GM18499 (cell line): ENCODE measurements at regions not wholly inside any gene's neighbourhood (a gene's known extent, or its start where the extent isn't known, plus 50 kb on each side); places are given as distances from the start of the nearest gene placed in this dataset.
"Not testable (repeated sequence)": the region's sequence is repeated elsewhere in the genome, so short reads cannot be mapped to it uniquely, and the experiment has no call there.

Experiments used
- ATAC-seq: cut with Tn5 transposase; IDR thresholded peaks from one replicate; pipeline ENCODE4 v1.9.1; 2021; ENCODE audit warnings: moderate number of reproducible peaks; ENCODE audit not compliant: insufficient read depth, unreplicated experiment

- no peak for ATAC-seq
Measured at GRCh38 chr4:156137679-156138473, 184.2 kb upstream of the CTSO start.

- ATAC-seq: no peak
Measured at GRCh38 chr4:156132196-156132595, 178.5 kb upstream of the CTSO start.

GRCh38 chr4:156128616-156129015 lies 174.9 kb upstream of the CTSO start:
- ATAC-seq: no peak

- ATAC-seq: no peak
Measured at GRCh38 chr4:156118507-156119220, 165.0 kb upstream of the CTSO start.

- ATAC-seq: no peak
Measured at GRCh38 chr4:156117743-156118142, 164.1 kb upstream of the CTSO start.

GRCh38 chr4:156116991-156117390 lies 163.3 kb upstream of the CTSO start:
- no peak for ATAC-seq

GRCh38 chr4:156113138-156113765 lies 159.6 kb upstream of the CTSO start:
- ATAC-seq: no peak

GRCh38 chr4:156111686-156112085 lies 158.0 kb upstream of the CTSO start:
- no peak for ATAC-seq

GRCh38 chr4:156109943-156110900 lies 156.6 kb upstream of the CTSO start:
- ATAC-seq: no peak

- ATAC-seq: not testable (repeated sequence)
Measured at GRCh38 chr4:156109087-156109486, 155.4 kb upstream of the CTSO start.

- ATAC-seq: no peak
Measured at GRCh38 chr4:156103311-156103710, 149.6 kb upstream of the CTSO start.

GRCh38 chr4:156102411-156102810 lies 148.7 kb upstream of the CTSO start:
- no peak for ATAC-seq

- ATAC-seq: no peak
Measured at GRCh38 chr4:156101571-156101970, 147.9 kb upstream of the CTSO start.

- no peak for ATAC-seq
Measured at GRCh38 chr4:156100651-156101050, 147.0 kb upstream of the CTSO start.

GRCh38 chr4:156098805-156099204 lies 145.1 kb upstream of the CTSO start:
- no peak for ATAC-seq

- no peak for ATAC-seq
Measured at GRCh38 chr4:156085100-156085499, 131.4 kb upstream of the CTSO start.

GRCh38 chr4:156084373-156084772 lies 130.7 kb upstream of the CTSO start:
- ATAC-seq: no peak

- ATAC-seq: no peak
Measured at GRCh38 chr4:156073976-156074375, 120.3 kb upstream of the CTSO start.

- ATAC-seq: no peak
Measured at GRCh38 chr4:156060661-156061060, 107.0 kb upstream of the CTSO start.

GRCh38 chr4:156053174-156053573 lies 99.5 kb upstream of the CTSO start:
- ATAC-seq: no peak
